ENCODE measurements at regions not wholly inside any gene's neighbourhood (a gene's known extent, or its start where the extent isn't known, plus 50 kb on each side); places are given as distances from the start of the nearest gene placed in this dataset.

GRCh38 chr2:6341588-6342129, 524.0 kb downstream of the CMPK2 start:
- Histone ChIP-seq H3K4me3 (no peak overlapping the region), H4K20me1 (no peaks in the 10 kb centered on the region), H3K27me3 (no peaks in the 10 kb centered on the region), H3K9me3 (0 out of 2 replicates have a peak, but pooled peaks cover 12% of the 10 kb centered on the region), H3K27ac (no peak overlapping the region), H3K4me1 (peaks cover 33% of the 10 kb centered on the region), H3K4me2 (no peak overlapping the region), H3K36me3 (no peaks in the 10 kb centered on the region), H3K9ac (no peak overlapping the region)
- TF ChIP-seq Cebpa-rat (IDR thresholded peaks at IDR 0.05) = no peak

DNA sequence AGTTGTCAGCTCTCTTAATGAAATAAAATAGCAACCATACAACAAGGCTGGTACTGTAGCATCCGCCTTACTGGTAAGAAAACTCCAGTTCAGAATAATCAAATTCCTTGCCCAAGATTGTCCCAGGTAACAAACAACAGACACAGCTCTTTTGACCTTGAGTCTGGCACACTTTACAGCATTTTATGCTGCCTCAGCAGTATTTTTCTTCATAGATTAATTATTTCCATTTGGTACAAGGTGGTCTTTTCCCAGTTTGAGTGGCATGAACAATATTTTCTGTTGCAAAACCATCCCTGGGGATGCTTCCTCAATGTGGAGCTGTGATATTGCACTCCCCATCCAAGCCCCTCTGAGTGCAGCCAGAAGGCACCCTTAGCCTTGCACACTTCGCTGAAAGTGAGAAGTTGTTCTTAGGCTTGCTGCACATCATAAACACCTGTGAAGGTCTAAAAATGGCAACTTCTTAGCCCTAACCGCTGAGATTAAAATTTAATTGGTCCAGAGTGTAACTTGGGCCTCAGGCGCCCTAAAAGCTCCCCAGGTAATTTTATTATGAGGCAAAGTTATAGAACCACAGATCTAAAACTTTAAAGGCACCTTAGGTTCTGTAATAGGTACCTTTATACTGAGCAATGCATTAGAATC, 523.3 kb downstream of the CMPK2 start:
- no peaks in the 10 kb centered on the region for H3K36me3 ChIP-seq
- H3K4me1 ChIP-seq = peaks cover 26% of the 10 kb centered on the region
- no peak overlapping the region for H3K4me3 ChIP-seq
- H3K9ac ChIP-seq = no peak overlapping the region
- H3K27me3 ChIP-seq = no peaks in the 10 kb centered on the region
- no peak overlapping the region for H3K4me2 ChIP-seq
- H3K9me3 ChIP-seq = 0 out of 2 replicates have a peak, but pooled peaks cover 12% of the 10 kb centered on the region
- no peak for TF ChIP-seq Cebpa-rat (IDR thresholded peaks at IDR 0.05)
- no peaks in the 10 kb centered on the region for H4K20me1 ChIP-seq
- no peak overlapping the region for H3K27ac ChIP-seq

DNA sequence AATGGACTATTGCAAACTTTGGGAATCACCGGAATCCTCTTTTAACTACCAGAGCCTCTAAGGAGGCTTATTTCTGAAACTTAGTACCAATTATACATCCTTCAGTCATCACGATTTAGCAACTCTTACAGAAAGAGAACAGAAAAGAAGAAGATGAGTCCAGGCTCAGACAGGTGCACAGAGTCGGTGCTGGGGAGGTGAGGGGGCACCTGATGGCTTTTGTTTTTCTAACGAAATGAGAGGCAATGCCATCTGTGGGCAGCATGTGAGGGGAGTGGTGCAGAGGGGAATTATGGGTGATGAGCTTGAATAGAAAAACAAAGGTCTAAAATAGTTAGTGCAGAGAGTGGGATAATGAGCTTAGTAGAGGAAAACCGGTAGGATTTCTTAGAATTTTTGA, 522.6 kb downstream of the CMPK2 start:
- Histone ChIP-seq H3K4me3 (no peak overlapping the region), H3K27me3 (no peaks in the 10 kb centered on the region), H3K4me1 (peaks cover 19% of the 10 kb centered on the region), H3K27ac (no peak overlapping the region), H3K9me3 (0 out of 2 replicates have a peak, but pooled peaks cover 12% of the 10 kb centered on the region), H3K4me2 (no peak overlapping the region), H3K9ac (no peak overlapping the region), H3K36me3 (no peaks in the 10 kb centered on the region), H4K20me1 (no peaks in the 10 kb centered on the region)
- no peak for TF ChIP-seq Cebpa-rat (IDR thresholded peaks at IDR 0.05)

GRCh38 chr2:6352247-6352646, 513.5 kb downstream of the CMPK2 start:
- Histone ChIP-seq H3K36me3 (no peaks in the 10 kb centered on the region), H3K4me1 (peaks cover 24% of the 10 kb centered on the region), H3K4me3 (no peak overlapping the region), H3K4me2 (peak overlapping the region; percentile 60), H4K20me1 (no peaks in the 10 kb centered on the region), H3K9me3 (no peaks in the 10 kb centered on the region), H3K9ac (no peak overlapping the region), H3K27me3 (no peaks in the 10 kb centered on the region), H3K27ac (no peak overlapping the region)
- TF ChIP-seq Cebpa-rat (IDR thresholded peaks at IDR 0.05) = no peak

GRCh38 chr2:6352906-6353515, 512.7 kb downstream of the CMPK2 start:
- no peak overlapping the region for H3K27ac ChIP-seq
- no peak overlapping the region for H3K4me3 ChIP-seq
- H3K27me3 ChIP-seq = no peaks in the 10 kb centered on the region
- no peak overlapping the region for H3K9ac ChIP-seq
- H4K20me1 ChIP-seq = no peaks in the 10 kb centered on the region
- peaks cover 24% of the 10 kb centered on the region for H3K4me1 ChIP-seq
- no peaks in the 10 kb centered on the region for H3K36me3 ChIP-seq
- H3K9me3 ChIP-seq = no peaks in the 10 kb centered on the region
- H3K4me2 ChIP-seq = peak overlapping the region; percentile 60; the same call in 1 of the 2 replicates
- no peak for TF ChIP-seq Cebpa-rat (IDR thresholded peaks at IDR 0.05)

DNA sequence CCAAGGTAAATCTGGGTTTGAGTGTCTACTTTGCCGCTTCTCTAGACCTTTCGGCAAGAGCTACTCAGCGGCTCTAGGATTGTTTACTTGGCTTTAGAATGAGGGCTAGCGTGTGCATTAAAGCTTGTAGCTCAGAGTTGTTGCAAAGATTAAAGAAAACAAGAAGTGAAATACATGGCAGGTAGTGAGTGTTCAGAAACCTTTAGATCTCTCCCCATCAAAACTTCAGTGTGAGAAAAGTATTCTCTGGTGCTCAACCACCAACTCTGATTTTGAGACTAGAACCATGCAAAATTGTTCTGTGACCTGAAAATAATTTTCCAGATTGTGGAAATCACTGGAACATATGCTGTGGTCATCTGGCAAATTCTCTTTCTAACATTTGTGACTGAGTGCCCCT, 512.0 kb downstream of the CMPK2 start:
- no peak for TF ChIP-seq Cebpa-rat (IDR thresholded peaks at IDR 0.05)
- Histone ChIP-seq H3K36me3 (no peaks in the 10 kb centered on the region), H3K9ac (no peak overlapping the region), H3K4me3 (no peak overlapping the region), H3K4me1 (peaks cover 24% of the 10 kb centered on the region), H3K4me2 (no peak overlapping the region), H4K20me1 (no peaks in the 10 kb centered on the region), H3K9me3 (no peaks in the 10 kb centered on the region), H3K27ac (no peak overlapping the region), H3K27me3 (no peaks in the 10 kb centered on the region)

DNA sequence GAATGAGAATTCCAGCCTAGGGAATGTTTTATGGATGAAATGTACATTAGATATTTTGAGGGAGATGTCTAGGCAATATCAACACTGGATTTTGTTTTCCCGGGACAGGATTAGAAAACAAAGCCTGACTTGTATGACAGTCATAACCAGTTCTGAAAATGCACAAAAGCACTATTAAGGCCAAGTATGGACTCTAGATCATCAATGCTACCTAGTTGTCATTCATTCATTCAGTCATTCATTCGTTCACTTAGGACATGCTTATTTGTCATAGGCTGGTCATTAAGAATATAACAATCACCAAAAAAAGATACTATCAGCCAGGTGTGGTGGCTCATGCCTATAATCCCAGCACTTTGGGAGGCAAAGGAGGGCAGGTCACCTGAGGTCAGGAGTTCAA, 511.2 kb downstream of the CMPK2 start:
- no peaks in the 10 kb centered on the region for H3K9me3 ChIP-seq
- H3K4me3 ChIP-seq = no peak overlapping the region
- no peaks in the 10 kb centered on the region for H4K20me1 ChIP-seq
- H3K4me2 ChIP-seq = no peak overlapping the region
- H3K27me3 ChIP-seq = no peaks in the 10 kb centered on the region
- H3K27ac ChIP-seq = no peak overlapping the region
- no peak overlapping the region for H3K9ac ChIP-seq
- TF ChIP-seq Cebpa-rat (IDR thresholded peaks at IDR 0.05) = no peak
- peaks cover 29% of the 10 kb centered on the region for H3K4me1 ChIP-seq
- H3K36me3 ChIP-seq = no peaks in the 10 kb centered on the region

DNA sequence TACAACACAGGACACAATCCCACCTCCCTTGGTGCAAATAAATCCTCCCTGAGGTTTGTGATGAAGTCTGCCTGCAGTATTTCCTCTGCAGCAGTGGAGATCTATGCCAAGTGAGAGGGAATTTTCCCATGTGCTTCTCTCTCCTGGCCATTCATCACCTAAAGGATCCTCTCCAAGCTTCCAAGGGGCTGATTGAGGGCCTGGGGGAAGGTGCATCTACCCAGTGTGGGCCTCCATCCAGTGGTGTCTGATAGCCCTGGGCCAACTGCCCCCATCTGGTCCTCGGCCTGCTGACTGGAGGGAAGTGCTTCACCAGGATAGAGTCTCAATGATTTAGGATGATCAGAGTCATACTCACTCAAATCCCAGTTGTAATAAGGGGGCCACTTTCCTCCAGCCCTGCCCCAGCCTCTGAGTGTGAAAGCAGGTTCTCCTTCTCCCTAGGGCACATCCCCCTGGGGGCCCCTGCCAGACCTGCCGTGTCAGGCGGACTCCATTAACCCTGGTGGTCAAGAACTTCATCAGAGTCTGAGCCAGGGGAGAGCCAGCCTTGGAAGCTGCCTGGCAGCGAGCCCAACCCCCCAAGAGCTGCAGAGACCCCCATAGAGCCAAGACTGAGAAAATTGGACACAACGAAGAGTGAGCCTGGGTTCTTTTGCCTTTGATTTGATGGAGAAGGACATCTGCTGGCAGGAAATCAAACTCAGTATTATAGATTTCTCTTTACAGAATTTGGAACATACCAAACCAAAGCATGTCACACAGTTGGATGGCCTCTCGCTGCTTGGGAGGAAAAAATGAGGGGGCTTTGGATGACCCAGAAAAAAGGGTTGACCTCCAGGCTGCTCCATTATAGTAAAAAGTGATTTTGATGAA, 509.6 kb downstream of the CMPK2 start:
- H3K27me3 ChIP-seq = no peaks in the 10 kb centered on the region
- H3K27ac ChIP-seq = no peak overlapping the region
- H3K4me1 ChIP-seq = peaks cover 41% of the 10 kb centered on the region
- H3K36me3 ChIP-seq = no peaks in the 10 kb centered on the region
- no peak for TF ChIP-seq Cebpa-rat (IDR thresholded peaks at IDR 0.05)
- no peaks in the 10 kb centered on the region for H4K20me1 ChIP-seq
- H3K4me3 ChIP-seq = no peak overlapping the region
- peak overlapping the region; percentile 36 for H3K4me2 ChIP-seq
- H3K9me3 ChIP-seq = no peaks in the 10 kb centered on the region
- no peak overlapping the region for H3K9ac ChIP-seq

GRCh38 chr2:6358546-6358945, 507.2 kb downstream of the CMPK2 start:
- H3K27me3 ChIP-seq = no peaks in the 10 kb centered on the region
- H3K4me3 ChIP-seq = no peak overlapping the region
- no peak overlapping the region for H3K9ac ChIP-seq
- H3K9me3 ChIP-seq = no peaks in the 10 kb centered on the region
- H3K4me1 ChIP-seq = peaks cover 38% of the 10 kb centered on the region
- no peaks in the 10 kb centered on the region for H3K36me3 ChIP-seq
- no peak for TF ChIP-seq Cebpa-rat (IDR thresholded peaks at IDR 0.05)
- no peaks in the 10 kb centered on the region for H4K20me1 ChIP-seq
- no peak overlapping the region for H3K4me2 ChIP-seq
- no peak overlapping the region for H3K27ac ChIP-seq

All from BLaER1 (cell line).